Heart left ventricle (tissue), 16 donors: ENCODE measurements at regions not wholly inside any gene's neighbourhood (a gene's known extent, or its start where the extent isn't known, plus 50 kb on each side); places are given as distances from the start of the nearest gene placed in this dataset.

Source experiments
- ATAC-seq, 4 donors: fragments of 200-7000 bp; cut with Tn5 transposase; one replicate each; pipeline ENCODE4 v1.9.1; 2020 to 2022; ENCODE audit warnings: moderate library complexity in 4 of 4, mild to moderate bottlenecking in 3 of 4, moderate number of reproducible peaks in 1 of 4
- DNase-seq, 5 donors: peaks; one replicate each; pipeline ENCODE4 v3.0.0-alpha.2; 2020
- H3K27ac ChIP-seq, 12 donors: fragments of 200-600 bp; sonication (generic) in 4 of 12; one replicate each; pipeline versions ENCODE4 v1.5.0 to v1.8.0; 2016 to 2022; ENCODE audit warnings: mild to moderate bottlenecking in 2 of 12
- H3K27me3 ChIP-seq, 9 donors: fragments of 200-600 bp; sonication (generic) in 2 of 9; one replicate each; pipeline versions ENCODE4 v1.5.1 to v1.8.0; 2016 to 2022; ENCODE audit warnings: mild to moderate bottlenecking in 3 of 9
- H3K36me3 ChIP-seq, 9 donors: fragments of 200-600 bp; sonication (generic) in 2 of 9; one replicate each; pipeline versions ENCODE4 v1.5.0 to v1.8.0; 2018 to 2022; ENCODE audit warnings: mild to moderate bottlenecking in 2 of 9
- H3K4me1 ChIP-seq, 12 donors: fragments of 200-600 bp; sonication (generic) in 4 of 12; one replicate each; pipeline versions ENCODE4 v1.5.0 to v1.8.0; 2016 to 2022; ENCODE audit warnings: mild to moderate bottlenecking in 3 of 12
- H3K4me3 ChIP-seq, 12 donors: fragments of 200-600 bp; sonication (generic) in 4 of 12; one replicate each; pipeline versions ENCODE4 v1.5.0 to v1.8.0; 2017 to 2022; ENCODE audit warnings: mild to moderate bottlenecking in 9 of 12, moderate library complexity in 4 of 12
- H3K9me3 ChIP-seq, 12 donors: fragments of 200-600 bp; sonication (generic) in 4 of 12; one replicate each; pipeline versions ENCODE4 v1.5.0 to v1.8.0; 2016 to 2022; ENCODE audit warnings: mild to moderate bottlenecking in 1 of 12
- POLR2A ChIP-seq, 2 donors: fragments of 450-650 bp; IDR thresholded peaks; one replicate each; pipeline ENCODE4 v1.6.1; 2017; ENCODE audit warnings: antibody characterized with exemption in 2 of 2, mild to moderate bottlenecking in 2 of 2, moderate library complexity in 2 of 2
- WGBS, 4 donors: extraction: QIAGEN DNeasy Blood & Tissue Kit in 2 of 4; methylation state at CpG; one replicate each; pipeline versions ENCODE4 v1.1.5 to v1.1.7; 2013 to 2018; 5-methylcytosine and 5-hydroxymethylcytosine counted together
- intact Hi-C, 10 donors: fragments of 100-400 bp; cut with DNase I; formaldehyde crosslinking; loops; one replicate each; pipeline versions ENCODE4 v1.11.1 to v1.14.2; 2022
- TF ChIP-seq, protein P1 (sequence below), 12 donors: fragments of 200-600 bp; sonication (generic) in 4 of 12; IDR thresholded peaks; one replicate each; pipeline versions ENCODE4 v1.5.0 to v1.8.0; 2018 to 2022; ENCODE audit warnings: antibody characterized with exemption in 12 of 12, mild to moderate bottlenecking in 5 of 12
- donor health status: ischemic (EF 13 %, LVEDD 7.1; RV severe dilation, severe dysfunction).
- donor health status: healthy with polysubstance abuse.
- donor health status: DM: no; HTN: yes; CAD: no.
- donor health status: DM: no; HTN: no; CAD: no.
- donor health status: ischemic (EF 25% LVEDD 6.9; RV normal size, moderate dysfunction).
- donor health status: ischemic (EF 25% LVEDD 5.7; RV mildly dilated, moderate dysfunction).
- donor health status: healthy.
- donor health status: DM: yes; HTN: yes; CAD: no.
- donor health status: ischemic (EF 35%, LVEDD 5.7; RV mildly dilated, moderate dysfunction).
- donor health status: nonischemic (EF 11% LVEDD 7.7; RV severe dilation, severe dysfunction).
- donor health status: DM: yes; HTN: yes; CAD: no.
- donor health status: PGD.
- donor health status: ischemic (EF 29% LVEDD 5.4; RV normal size, mild dysfunction).
- donor health status: nonischemic (EF 23%, LVEDD 6.1; RV moderate dilation, normal function).

- no peaks in the 10 kb centered on the region for H3K27me3 ChIP-seq
- H3K36me3 ChIP-seq, result peaks cover 0 to 2% (median 0%) of the 10 kb centered on the region in 9 donors
- TF ChIP-seq, protein P1, sequence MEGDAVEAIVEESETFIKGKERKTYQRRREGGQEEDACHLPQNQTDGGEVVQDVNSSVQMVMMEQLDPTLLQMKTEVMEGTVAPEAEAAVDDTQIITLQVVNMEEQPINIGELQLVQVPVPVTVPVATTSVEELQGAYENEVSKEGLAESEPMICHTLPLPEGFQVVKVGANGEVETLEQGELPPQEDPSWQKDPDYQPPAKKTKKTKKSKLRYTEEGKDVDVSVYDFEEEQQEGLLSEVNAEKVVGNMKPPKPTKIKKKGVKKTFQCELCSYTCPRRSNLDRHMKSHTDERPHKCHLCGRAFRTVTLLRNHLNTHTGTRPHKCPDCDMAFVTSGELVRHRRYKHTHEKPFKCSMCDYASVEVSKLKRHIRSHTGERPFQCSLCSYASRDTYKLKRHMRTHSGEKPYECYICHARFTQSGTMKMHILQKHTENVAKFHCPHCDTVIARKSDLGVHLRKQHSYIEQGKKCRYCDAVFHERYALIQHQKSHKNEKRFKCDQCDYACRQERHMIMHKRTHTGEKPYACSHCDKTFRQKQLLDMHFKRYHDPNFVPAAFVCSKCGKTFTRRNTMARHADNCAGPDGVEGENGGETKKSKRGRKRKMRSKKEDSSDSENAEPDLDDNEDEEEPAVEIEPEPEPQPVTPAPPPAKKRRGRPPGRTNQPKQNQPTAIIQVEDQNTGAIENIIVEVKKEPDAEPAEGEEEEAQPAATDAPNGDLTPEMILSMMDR (IDR thresholded peaks at IDR 0.05), result no peak
- TF ChIP-seq POLR2A (IDR thresholded peaks at IDR 0.05), result no peak
- H3K27ac ChIP-seq, result peak overlapping the region in 1 of 12 donors; percentile 46
- peaks cover 2 to 56% (median 39%) of the 10 kb centered on the region in 12 donors for H3K4me1 ChIP-seq
- ATAC-seq (peak in 1 of 4 donors; percentile 21), DNase-seq (no peak)
- H3K4me3 ChIP-seq, result no peak overlapping the region
- WGBS, 4 donors, result 23 to 48% (median 41%) methylated on average over 1 of the region's 1 CpG
- intact Hi-C loops, result loop anchor here in 4 of 10 donors (10.0 kb wide), 4 partner anchors 52 to 132 kb away; partner anchors contain the start of gene UTRN (in 1 of the 4)
- no peaks in the 10 kb centered on the region for H3K9me3 ChIP-seq
Observed at GRCh38 chr6:144416773-144417172, 131.6 kb downstream of the UTRN start.

DNA sequence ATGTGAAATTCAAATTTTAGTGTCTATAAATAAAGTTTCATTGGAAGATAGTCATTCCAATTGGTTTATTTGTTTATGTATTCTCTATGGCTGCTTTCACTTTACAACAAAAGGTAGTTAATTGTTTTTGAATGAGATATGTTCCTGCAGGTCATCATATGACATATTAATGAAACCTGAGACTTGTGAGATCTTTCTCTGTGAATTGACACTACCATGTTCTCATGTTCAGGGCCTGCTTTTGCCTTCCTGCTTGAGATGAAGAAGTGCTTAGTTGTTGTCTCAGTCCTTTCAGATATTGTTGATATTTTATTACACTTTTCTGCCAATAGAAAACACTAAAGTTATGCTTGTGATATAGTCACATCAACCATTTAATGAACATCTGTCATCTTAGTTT lies 132.5 kb downstream of the UTRN start:
- no peak overlapping the region for H3K4me3 ChIP-seq
- H3K4me1 ChIP-seq, result peaks cover 2 to 52% (median 39%) of the 10 kb centered on the region in 12 donors
- ATAC-seq (no peak), DNase-seq (no peak)
- no peaks in the 10 kb centered on the region for H3K27me3 ChIP-seq
- H3K36me3 ChIP-seq, result peaks cover 0 to 11% (median 9%) of the 10 kb centered on the region in 9 donors
- TF ChIP-seq, protein P1 (IDR thresholded peaks at IDR 0.05), result no peak
- TF ChIP-seq POLR2A (IDR thresholded peaks at IDR 0.05), result no peak
- intact Hi-C loops, result loop anchor here in 4 of 10 donors (10.0 kb wide), 4 partner anchors 53 to 133 kb away; partner anchors contain the start of gene UTRN (in 1 of the 4)
- peak overlapping the region in 1 of 12 donors; percentile 46 for H3K27ac ChIP-seq
- no peaks in the 10 kb centered on the region for H3K9me3 ChIP-seq

DNA sequence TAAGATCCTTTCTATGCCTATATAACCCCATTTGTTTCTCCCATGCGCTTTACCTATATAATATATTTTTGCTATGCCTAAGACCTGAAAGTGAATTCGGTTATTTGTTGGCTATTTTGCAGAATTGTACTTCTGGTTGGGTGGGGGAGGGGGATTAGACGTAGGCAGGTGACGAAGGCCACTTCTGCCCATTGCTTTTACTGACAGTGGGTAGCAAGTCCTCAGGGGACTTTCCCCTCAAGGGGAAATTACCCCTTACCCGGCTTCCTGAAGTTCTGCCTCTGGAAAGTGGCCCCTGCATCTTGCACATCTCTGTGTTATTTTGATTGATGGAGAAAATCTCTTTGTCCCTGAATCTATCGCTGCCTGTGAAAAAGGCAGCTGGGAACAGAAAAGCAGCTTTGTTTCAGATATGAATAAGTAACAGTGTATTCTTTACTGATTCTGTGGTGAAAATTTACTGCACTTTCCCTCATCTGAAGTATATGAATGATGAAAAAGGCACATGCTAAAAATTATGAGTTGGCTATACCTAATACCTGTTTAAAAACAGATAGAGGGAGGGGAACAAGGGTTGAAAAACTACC lies 133.9 kb downstream of the UTRN start:
- Histone ChIP-seq H3K9me3 (no peaks in the 10 kb centered on the region), H3K36me3 (peaks cover 0 to 24% (median 22%) of the 10 kb centered on the region in 9 donors), H3K27me3 (no peaks in the 10 kb centered on the region), H3K4me3 (no peak overlapping the region), H3K27ac (no peak overlapping the region), H3K4me1 (peaks cover 2 to 56% (median 37%) of the 10 kb centered on the region in 12 donors)
- ATAC-seq (no peak), DNase-seq (no peak)
- TF ChIP-seq POLR2A (IDR thresholded peaks at IDR 0.05), result no peak
- TF ChIP-seq, protein P1 (IDR thresholded peaks at IDR 0.05), result no peak
- 81 to 91% (median 84%) methylated on average over 6 of the region's 6 CpGs for WGBS, 4 donors
- intact Hi-C loops, result loop anchor here in 4 of 10 donors (10.0 kb wide), 4 partner anchors 54 to 134 kb away; partner anchors contain the start of gene UTRN (in 1 of the 4)

GRCh38 chr6:144423167-144423566 lies 138.0 kb downstream of the UTRN start:
- WGBS, 4 donors, result 59 to 77% (median 63%) methylated on average over 3 of the region's 3 CpGs
- no peak for ATAC-seq
- no peak for TF ChIP-seq POLR2A (IDR thresholded peaks at IDR 0.05)
- TF ChIP-seq, protein P1 (IDR thresholded peaks at IDR 0.05), result no peak
- Histone ChIP-seq H3K4me3 (no peak overlapping the region), H3K27ac (no peak overlapping the region), H3K4me1 (peaks cover 0 to 21% (median 8%) of the 10 kb centered on the region in 12 donors), H3K27me3 (no peaks in the 10 kb centered on the region), H3K36me3 (peaks cover 0 to 64% (median 54%) of the 10 kb centered on the region in 9 donors), H3K9me3 (no peaks in the 10 kb centered on the region)
- DNase-seq, result no peak
- intact Hi-C loops, result loop anchor here in 1 of 10 donors (10.0 kb wide), 1 partner anchor 138 kb away; the partner anchor contains the start of gene UTRN
